Stimulated activated CD8-positive, alpha-beta memory T cell treated with anti-CD3 and anti-CD28 coated beads, Interleukin-4, amount 100 ng/mL, for 1 hour (primary cell): ENCODE measurements at regions not wholly inside any gene's neighbourhood (a gene's known extent, or its start where the extent isn't known, plus 50 kb on each side); places are given as distances from the start of the nearest gene placed in this dataset.

Experiments used
- DNase-seq, 2 donors: peaks; one replicate each; pipeline ENCODE4 v3.0.0-alpha.2; 2020; ENCODE audit warnings: low read depth in 2 of 2, low spot score in 1 of 2

DNA sequence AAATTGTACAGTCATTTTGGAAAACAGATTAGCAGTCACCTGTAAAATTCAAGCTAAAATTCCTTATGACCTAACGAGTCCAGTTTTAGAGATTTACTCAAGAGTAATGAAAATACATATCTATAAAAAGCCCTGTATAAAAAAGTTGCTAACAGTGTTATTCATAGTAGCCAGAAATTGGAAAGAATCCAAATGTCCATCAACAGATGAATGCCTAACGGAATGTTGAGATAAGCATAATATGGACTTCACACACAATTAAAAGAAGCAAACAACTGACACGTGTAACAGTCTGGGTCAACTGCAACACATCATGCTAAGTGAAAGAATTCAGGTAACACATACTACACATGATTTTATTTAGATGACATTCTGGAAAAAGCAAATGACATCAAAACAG, 584.8 kb upstream of the AGA start:
- DNase-seq = no peak

DNA sequence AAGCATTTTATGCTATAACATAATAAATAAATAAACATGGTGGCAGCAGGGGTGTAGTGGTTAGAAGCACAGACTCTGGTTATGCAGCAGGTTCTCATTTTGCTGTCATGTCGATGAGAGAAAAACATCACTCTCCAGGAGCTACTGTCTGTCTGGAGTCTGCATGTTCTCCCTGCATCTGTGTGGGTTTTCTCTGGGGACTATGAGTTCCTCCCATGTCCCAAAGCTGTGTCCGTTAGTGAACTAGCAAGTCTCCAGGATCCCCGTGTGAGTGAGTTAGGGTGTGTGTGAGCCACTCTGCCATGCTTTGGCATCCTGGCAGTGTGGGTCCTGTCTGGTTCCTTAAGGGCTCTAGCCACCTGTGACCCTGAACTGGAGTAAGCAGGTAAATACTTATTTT, 585.6 kb upstream of the AGA start:
- DNase-seq = no peak

DNA sequence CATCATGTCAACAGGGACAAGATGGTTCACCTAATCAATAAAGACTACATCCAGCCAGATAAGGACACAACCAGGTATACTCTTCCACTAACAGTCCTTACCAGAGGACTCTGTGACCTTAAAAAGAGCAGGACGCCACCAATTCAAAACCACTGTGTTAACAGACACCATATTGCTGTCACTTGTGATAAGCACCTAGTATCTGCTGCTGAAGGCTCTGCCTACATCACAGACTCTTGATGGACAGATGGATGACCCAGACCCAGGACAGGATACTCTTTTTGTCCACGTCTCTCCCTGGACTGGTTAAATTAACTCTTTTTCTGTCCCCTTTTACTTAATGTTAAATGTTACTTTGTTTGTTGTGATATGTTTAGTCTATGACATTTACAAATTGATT, 586.2 kb upstream of the AGA start:
- DNase-seq = no peak

DNA sequence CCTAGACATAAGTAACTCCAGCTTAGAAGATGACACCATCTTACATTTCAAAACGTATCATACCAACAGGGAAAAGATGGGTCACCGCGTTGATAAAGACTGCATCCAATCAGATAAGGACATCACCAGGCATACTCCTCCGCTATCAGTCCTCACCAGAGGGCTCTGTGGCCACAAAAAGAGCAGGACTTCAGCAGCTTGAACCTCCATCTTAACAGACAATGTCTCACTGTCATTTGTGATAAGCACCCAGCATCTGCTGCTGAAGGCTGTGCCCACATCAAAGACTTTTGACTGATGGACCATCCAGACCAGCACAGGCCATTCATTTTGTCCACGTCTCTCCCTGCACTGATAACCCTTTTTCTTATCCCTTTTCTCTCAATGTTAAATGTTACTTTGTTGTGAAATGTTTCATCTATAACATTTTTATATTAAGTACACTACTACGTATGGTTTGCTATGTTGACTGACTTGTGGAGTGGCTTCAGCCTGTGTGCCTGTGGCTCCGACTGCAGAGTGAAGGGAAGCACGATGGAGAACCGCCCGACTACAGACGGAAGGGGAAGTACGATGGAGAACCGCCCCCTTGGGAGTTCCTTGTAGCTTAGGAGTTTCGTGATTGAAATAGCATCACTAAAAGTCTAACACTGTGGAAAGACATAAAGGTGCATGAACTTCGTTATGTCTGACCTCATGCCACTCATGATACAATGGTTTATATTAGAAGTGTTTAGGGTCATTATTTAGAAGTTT, 595.4 kb upstream of the AGA start:
- DNase-seq = no peak

DNA sequence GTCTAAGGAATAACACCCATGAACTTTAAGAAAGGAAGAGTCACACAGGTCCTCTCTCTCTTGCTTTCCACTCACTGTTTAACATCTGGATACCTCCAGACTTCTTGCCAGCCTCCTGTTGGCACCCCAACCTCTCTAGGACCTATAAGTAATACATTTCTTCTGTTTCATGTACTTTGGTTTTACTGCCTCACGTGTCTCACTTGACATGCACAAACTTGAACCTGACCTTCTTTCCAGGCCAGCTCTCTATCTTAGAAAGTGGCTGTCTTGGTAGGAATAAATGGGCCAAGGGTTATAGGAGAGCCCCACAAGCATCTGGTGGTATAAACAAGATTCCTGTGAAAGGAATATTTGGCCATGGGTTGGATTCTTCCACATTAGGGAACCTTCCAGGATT, 614.8 kb upstream of the AGA start:
- no peak for DNase-seq

DNA sequence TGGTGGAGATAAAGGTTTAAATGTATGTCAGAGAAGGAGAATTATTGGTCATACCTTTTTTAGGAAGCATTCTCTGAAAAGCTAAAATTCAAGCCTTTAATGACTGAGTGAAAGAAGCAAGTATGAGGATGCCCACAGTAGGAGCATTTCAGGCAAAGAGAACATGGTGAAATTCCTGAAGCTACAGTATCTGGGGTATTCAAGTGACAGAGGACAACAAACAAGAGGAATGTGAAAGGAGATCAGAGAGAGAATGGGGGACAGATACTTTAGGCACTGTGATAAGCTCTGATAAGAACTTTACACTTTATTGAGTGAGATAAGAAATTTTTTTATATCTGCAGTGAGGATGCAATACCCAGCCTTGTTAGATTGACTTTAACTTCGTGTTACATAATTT, 621.3 kb upstream of the AGA start:
- no peak for DNase-seq

DNA sequence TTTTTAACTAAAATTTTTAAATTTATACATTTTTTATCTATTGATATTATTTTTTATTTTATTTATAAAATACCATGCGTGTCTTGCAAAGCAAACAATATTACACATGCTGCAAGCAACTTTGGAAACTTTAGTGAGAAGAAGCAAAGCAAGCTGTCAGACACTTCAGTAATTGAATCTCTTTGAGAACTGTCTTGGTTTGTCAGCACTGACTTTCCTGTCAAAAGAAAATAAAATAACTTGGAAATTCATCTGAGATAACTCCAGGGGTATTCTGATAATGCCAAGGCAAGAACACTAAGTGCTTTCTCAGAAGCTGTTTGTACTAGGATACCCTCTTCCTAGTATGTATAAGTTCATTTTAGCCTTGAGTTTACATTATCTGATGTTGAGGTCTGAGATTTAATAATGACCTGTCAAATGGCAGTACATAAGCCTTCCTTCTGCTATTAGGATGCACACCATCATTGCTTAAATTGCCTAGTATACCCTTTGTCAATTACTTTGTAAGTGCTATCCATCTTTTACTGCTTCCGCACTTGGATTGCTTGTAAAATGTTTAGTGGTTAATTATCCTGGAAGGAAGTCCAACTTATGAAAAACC, 624.2 kb upstream of the AGA start:
- no peak for DNase-seq

DNA sequence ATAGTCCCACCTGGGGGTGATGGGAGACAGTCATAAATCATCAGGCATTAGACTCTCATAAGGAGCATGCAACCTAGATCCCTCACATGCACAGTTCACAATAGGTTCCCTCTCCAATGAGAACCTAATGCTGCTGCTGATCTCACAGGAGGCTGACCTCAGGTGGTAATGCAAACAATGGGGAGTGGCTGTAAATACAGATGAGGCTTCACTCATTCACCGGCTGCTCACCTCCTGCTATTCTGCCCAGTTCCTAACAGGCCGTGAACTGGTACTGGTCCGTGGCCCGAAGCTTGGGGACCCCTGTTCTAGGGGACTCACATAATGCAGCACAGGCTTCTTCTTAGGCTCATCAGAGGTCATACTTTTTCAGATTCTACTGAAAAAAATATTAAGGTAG, 625.9 kb upstream of the AGA start:
- DNase-seq = no peak

DNA sequence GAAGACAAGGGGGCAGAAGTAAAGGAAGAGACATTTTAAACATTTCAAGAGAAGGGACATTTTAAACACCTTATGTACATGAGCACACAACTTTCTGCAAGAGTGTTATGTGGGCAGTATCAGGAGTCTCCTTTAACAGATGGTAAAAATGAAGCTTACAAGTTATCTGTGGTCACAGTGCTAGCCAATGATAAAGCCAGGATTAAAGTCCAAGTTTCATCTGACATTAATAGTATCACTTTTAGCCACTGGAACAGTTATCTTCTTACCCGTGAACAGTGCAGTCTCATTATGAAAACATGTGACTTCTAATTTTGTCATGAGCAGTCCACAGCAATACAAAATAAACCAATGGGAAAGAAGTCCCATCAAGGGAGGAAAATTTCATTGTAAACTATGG, 627.9 kb upstream of the AGA start:
- no peak for DNase-seq

DNA sequence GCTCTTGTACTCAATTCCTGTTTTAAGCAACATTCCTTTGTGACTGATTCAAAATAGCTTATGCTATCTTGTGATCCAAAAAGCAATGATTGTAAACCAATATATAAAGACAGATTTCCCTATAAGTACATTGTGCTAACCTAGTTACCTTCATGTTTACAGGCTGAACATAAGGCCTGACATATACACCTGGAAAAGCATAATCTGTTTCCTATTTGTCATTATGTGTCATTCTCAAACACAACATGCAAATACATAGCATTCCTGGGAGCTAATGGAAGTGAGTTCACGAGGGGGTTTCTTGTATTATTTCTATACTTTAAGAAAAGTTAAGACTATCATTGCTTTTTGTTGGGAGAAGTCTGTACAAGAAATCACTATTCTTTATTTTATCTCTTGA, 638.1 kb upstream of the AGA start:
- no peak for DNase-seq

DNA sequence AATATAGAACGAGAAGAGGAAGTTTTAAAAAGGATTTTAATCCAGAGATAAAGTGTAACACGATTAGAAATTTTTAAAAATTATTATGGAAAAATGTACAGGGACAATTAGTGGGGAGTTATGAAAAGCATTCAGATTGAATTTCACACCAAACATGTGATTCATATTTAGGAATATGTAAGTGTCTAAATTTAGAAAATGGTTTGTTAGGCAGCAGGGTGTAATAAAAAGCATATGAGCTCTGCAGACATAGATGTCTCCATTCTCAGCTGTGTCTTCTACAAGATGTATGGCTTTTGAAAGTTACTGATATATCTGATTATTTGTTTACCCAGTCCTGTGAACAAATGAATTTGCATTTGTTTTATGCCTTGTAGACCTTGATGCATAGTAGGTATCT, 638.9 kb upstream of the AGA start:
- no peak for DNase-seq

DNA sequence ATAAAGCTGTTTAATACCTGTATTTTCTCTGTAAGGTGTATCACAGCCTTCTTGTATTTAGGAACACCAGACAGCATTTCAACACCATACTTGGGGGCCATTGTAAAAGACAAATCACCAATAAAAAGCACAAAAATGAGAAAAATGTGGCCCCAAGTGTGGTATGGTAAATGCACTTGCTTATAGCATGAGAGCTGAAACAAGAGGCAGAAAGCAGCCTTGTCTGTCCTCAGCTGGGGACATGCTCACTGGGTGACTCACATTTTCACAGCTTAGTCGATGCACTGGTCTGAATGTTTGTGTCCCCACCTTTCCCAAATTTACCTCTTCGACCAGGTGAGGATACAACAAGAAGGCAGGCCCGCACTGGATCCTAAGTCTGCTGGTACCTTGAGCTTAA, 639.7 kb upstream of the AGA start:
- no peak for DNase-seq

DNA sequence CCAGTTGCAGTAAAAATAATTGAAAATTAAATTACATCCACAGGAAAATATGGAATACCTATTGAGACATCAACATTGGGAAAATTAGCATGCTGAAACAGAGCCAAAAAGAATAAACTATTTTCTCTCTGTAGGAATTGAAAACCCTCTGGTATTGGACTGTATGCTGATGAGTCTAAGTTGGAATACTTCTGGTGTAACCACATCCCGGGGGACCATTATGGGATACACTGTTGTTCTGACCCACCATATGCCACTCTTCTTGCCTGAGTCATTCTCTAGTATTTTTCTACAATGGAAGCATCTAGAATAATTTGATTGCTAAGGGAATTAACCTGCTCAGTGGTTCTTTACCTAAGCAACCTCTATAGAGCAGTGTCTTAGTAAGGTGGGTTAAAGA, 640.7 kb upstream of the AGA start:
- DNase-seq = no peak

DNA sequence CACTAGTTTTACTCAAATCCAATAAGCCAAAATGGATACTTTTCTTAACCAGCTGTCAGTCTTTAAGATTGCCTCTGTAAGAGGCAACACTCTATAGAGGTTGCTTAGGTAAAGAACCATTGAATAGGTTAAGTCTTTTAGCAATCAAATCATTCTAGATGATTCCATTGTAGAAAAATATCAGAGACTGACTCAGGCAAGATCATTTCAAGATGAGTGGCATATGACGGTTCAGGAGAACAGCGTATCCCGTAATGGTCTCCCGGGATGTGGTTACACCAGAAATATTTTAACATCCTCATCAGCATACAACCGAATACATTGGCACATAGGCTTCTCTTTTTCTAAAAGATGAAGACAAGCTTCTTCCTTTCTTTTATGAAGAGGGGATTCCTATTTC, 641.7 kb upstream of the AGA start:
- DNase-seq = no peak

DNA sequence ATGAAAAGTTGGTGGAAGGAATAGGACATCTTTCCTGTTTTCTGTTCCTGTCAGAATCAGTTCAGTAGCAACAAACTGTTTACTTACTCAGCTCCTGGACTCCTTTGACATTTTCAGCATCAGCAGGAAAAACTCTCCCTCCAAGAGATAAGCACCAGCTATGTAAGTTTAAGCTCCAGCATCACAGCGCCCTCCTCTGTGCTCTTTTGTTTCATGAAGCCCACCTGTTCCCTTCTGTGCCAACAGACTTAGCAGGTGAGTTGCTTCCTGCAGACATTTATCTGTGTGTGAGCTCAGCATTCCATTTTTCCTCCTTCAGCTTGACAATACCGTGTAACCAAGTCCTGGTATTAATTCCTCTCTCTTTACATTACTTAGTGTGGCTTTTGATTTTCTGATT, 644.1 kb upstream of the AGA start:
- DNase-seq = no peak

DNA sequence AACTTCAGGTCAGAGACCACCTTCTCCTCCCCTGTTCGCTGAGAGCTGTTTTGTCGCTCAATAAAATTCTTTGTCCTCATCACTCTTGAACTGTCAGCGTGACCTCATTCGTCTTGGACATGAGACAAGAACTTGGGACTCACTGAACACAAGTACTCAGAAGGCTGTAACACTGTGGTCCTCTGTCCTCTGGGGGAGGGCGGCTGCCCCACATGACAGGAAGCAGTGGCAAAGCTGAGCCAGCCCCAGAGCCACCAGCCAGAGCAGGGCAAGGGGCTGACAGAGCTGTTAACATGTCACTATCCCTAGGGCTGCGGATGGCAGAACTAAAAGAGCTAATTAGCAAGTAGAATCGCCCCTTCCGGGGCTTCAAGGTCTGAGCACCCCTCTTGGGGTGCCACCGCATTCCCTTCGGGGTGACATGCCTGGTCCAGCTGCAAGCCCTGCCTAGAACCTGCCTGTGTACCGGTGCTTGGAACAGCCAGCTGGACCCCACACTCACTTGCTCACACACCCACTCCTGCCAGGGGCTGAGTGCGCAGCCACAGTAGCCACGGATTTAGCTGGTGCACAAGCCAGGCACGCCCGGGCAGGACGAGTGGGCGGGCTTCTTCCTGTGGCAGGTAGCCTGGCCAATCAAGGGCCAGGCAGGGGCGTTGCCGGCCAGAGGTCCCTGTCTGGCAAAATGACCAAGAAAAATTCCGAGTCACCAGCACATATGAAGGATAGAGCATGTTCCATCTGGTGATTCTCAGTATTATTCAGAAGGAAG, 648.6 kb upstream of the AGA start:
- DNase-seq = no peak

DNA sequence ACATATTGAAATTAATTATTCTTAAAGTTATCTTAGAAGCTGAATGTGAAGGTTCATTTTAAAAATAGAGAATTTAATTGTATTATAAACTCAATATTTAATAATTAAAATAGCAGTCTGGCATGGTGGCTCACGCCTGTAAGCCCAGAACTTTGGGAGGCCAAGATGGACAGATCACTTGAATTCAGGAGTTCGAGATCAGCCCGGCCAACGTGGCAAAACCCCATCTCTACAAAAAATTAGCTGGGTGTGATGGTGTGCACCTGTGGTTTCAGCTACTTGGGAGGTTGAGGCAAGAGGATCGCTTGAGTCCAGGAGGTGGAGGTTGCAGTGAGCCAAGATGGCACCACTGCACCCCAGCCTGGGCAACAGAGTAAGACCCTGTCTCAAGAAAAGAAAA, 659.9 kb upstream of the AGA start:
- DNase-seq = no peak

DNA sequence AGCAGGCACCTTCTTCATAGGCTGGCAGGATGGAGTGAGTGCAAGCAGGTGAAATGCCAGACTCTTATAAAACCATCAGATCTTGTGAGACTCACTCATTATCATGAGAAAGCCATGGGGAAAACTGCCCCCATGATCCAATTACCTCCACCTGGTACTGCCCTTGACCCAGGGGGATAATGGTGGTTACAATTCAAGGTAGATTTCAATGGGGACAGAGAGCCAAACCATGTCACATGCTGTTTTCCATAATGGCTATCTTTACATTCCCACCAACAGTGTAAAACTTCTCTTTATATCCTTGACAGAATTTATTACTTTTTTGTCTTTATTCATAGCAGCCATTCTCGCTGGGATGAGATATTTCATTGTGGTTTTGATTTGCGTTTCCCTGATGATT, 663.0 kb upstream of the AGA start:
- no peak for DNase-seq

DNA sequence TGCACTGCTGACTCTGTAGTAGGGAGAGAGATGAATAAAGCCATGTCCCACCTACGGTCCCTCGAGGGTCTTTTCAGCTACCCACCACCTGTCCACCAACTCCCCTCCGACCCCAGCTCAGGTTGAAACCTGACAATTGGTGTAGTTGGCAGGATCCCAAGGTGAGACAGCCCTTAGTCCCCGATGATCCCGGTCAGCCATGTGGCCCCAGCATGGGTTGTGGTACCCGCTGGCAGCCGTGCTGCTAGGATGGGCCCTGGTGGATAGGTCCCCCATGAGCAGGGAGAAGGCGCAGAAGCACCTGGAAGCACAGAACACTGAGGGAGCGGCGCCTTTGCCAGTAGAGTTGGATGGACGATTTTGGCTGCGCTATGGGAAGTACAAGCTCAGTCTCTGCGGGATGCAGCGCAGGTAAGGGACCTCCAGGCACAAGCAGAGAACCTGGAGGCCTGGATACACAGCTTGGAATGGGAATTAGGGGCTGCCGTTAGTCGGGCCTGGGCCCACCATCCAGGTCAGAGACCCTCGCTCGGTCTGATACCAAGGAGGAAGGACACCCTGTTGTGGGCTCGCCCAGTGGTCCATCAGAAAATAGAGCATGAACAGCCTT, 694.6 kb upstream of the AGA start:
- DNase-seq = no peak

DNA sequence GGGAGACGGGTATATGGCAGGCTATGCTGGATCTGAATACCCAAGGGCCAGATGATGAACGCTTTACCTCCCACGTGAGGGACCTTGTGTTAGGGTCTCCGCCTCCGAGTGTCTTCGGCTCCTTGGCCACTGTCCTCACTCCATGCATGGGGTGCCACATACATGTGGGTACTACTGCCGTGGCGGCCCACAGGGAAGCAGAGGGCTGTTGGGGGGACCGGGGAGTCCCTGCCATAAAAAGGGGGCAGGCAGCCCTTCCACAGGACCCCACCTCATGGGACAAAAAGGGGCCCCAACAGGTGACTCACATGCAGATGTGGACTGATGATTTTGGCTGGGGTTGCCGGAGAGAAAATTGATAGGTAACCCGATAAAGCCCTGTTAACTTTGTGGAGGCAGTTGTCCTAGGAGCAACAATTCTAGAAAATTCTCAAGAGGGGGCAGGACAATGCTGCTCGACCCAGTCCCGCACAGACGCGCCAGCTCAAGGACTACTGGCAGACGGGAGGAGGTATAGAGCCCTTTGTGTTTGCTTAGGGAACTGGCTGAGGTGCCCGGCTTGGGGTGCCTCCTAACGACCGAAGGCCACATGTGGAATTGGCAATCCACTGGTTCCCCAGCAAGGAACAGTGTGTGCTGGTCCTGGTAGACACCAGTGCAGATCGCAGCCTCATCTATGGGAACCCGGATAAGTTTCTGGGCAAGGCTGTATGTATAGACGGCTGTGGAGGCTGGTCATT, 695.7 kb upstream of the AGA start:
- DNase-seq = no peak

DNA sequence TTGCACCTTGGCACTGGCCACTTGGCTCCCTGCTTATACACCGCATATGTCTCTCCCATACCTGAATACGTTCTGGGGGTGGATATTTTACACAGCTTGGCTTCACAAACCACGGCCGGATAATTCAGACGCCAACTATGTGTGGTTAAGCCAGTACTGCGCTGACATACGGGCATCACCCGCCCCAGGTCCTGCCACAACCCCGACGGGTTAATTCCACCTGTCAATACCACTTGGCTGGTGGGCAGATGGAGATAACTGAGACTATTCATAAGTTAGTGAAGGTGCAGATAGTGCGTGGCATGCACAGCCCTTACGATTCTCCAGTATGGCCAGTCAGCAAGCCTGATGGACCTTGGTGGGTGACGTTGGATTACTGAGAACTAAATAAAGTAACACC, 696.3 kb upstream of the AGA start:
- no peak for DNase-seq
